ENCODE measurements at regions not wholly inside any gene's neighbourhood (a gene's known extent, or its start where the extent isn't known, plus 50 kb on each side); places are given as distances from the start of the nearest gene placed in this dataset.
"Not testable (repeated sequence)": the region's sequence is repeated elsewhere in the genome, so short reads cannot be mapped to it uniquely, and the experiment has no call there.

GRCh38 chr21:10413247-10414120 lies 107.9 kb upstream of the TPTE start (continued):
- TF ChIP-seq ZNF318 (IDR thresholded peaks at IDR 0.05; ENCODE audit: borderline replicate concordance in 1 of 2, low read depth in 1 of 2) (peak in 1 of 2 experiments; percentile 99; a peak in 2 of 4 replicates), DDX20 (tag; IDR thresholded peaks at IDR 0.05; ENCODE audit: low read depth) (peak; percentile 33; the same call in 1 of the 2 replicates), PHF8 (IDR thresholded peaks at IDR 0.05; ENCODE audit: borderline replicate concordance, low read length) (peak; percentile 77), ZNF395 (CRISPR knock-in tag; IDR thresholded peaks at IDR 0.05) (peak; percentile 88), MBD2 (IDR thresholded peaks at IDR 0.05; ENCODE audit: borderline replicate concordance, low read depth) (peak; percentile 80), MYBL2 (IDR thresholded peaks at IDR 0.05; ENCODE audit: low read depth) (peak; percentile 92), ZMIZ1 (IDR thresholded peaks at IDR 0.05; ENCODE audit: low read depth in 2 of 2, low read length in 2 of 2) (peak in 1 of 2 experiments; percentile 41; a peak in 1 of 4 replicates), FOXK2 (conservative IDR thresholded peaks at IDR 0.05 in 1 of 2, IDR thresholded peaks at IDR 0.05 in 1 of 2; ENCODE audit: low read depth in 2 of 2) (peak; percentile 63 to 77; a peak in 3 of 4 replicates)
- TF ChIP-seq MYBL2 (CRISPR knock-in tag; IDR thresholded peaks at IDR 0.05; ENCODE audit: borderline replicate concordance), result not testable (repeated sequence)
